Stimulated activated CD8-positive, alpha-beta memory T cell treated with anti-CD3 and anti-CD28 coated beads, Interleukin-4, amount 100 ng/mL, for 48 hours (primary cell): ENCODE measurements at regions not wholly inside any gene's neighbourhood (a gene's known extent, or its start where the extent isn't known, plus 50 kb on each side); places are given as distances from the start of the nearest gene placed in this dataset.

Experiments used
- DNase-seq: peaks from one replicate; pipeline ENCODE4 v3.0.0-alpha.2; 2020

DNA sequence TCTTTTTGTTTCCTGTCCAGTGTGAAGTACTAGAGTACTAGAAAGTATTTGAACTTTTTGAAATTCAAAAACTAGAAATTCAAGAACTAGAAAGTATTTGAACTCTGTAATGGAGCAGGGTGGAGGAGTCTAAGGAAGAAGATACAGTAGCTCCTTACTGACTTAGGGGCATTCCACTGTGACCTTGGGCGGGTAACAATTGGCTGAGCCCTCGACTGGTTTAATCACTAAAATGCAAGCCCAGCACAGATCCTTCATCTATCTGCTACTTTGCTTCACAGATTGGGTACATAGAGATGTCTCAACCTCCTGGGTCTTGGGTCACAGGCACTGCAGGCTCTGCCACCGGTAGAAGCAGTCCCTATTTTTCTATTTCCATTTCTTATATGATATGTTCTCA lies 462.1 kb upstream of the AGTR1 start:
- no peak for DNase-seq

DNA sequence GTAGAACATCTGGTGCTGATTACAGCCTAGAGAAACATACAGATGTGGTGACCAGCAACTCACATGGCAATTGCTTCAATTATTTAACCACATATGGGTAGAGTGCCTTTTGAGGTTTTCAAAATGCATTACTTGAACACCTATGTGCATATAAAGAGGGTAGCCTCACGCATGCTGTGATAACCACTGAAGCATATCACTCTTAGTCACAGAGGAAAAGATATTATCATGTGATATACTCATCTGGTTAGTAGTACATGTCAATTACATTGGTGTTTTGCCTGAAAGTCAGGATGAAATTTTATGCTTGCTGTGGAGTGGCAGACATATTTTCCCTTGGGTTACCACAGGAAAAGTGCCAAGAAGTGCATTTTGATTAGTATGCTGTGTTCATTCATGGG lies 459.3 kb upstream of the AGTR1 start:
- no peak for DNase-seq

DNA sequence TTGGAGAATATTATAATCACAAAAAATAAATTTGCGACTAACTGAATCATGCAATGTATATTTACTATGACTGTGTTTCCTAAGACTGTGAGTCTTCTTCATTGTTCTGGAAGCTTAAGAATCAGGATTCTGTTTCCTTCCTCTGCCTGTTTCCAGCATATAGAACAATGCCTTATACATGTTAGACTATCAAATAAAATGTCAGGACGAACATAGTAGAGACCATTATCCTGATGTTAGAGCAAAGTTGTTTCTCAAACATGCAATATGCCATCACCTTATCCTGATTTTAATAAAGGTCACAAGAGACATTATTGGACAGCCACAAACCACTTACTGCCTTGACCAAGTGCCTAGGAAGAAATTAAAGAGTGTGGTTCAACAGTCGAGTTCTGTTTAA lies 457.4 kb upstream of the AGTR1 start:
- DNase-seq = no peak

DNA sequence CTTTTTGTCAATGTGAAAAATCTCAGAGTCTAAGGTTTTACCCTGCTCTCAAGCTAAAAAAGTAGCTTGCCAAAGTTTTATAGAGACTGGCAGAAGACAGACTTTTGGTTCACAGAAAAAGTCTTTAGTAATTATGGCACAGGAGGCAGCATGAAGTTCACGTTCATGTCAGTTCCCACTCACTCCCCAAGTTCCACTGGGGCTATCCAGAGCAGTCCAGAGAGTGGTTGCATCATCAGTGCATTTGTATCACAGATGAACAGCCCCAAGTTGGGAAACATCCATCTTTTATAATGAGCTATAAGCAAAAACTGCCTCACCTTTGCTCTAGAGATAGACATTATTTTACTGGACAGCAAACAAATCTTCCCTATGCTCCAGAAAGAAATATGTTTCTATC lies 454.1 kb upstream of the AGTR1 start:
- DNase-seq = no peak

DNA sequence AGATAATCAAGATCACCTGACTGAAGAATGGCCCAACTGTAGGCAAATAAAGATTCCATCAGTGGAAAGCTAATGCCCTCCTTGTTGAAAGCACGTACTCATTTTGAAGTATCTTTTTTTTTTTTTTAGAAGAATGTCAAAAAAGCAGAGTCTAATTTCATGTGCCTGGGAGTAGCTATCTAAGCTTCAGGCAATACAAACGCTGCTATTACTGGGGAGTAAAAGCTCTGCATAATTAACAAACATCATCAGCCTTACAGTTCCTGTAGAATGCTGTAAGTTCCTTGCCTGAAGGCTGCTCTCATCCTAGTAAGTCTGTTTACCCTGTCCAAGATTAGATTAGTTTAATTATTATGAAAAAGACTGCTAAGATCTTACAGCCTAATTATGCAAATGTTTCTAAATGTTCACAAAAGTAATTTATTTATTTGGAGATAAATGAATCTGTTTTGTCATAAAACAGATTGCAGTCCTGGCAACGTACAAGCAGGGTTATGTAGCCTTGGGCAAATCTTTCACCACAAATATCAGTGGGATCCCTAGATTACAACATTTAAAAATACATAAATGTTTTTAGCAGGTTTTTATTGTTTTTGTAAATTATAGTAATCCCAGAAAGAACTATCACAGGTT lies 451.3 kb upstream of the AGTR1 start:
- no peak for DNase-seq

DNA sequence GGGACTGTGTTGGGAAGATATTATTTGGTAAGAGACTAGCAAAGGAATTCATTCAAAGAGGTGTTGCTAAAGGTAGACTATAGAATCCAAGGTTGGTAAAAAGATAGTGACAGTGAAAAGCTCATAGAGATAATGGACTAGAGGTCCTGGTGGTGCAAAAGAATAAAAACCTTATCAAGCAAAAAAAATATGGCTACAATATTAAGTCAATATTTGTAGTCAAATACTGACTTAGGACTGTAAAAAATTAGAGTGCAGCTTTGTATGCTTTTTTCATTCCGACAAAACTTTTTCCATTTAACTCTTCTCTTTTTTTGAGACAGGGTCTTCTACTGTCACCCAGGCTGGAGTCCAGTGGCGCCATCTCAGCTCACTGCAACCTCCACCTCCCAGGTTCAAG lies 444.0 kb upstream of the AGTR1 start:
- DNase-seq = no peak

DNA sequence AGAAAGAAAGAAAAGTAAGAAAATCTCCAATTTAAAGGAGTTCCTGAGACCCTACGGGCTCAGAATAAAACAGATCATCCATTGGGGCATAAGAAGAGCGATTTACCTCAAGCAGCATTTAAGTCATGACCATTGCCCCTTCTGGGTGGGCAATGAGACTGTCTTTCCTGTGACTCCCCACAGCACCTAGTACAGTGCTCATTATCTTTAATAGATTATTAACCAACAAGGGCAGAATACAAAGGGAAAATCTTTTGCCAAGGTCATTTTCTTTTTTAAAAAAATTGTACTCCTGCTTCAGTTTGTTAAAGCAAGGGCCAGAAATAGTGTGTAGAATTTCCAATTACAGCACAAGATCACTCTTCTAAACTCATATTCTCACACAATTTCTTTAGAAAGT lies 443.3 kb upstream of the AGTR1 start:
- DNase-seq = no peak

DNA sequence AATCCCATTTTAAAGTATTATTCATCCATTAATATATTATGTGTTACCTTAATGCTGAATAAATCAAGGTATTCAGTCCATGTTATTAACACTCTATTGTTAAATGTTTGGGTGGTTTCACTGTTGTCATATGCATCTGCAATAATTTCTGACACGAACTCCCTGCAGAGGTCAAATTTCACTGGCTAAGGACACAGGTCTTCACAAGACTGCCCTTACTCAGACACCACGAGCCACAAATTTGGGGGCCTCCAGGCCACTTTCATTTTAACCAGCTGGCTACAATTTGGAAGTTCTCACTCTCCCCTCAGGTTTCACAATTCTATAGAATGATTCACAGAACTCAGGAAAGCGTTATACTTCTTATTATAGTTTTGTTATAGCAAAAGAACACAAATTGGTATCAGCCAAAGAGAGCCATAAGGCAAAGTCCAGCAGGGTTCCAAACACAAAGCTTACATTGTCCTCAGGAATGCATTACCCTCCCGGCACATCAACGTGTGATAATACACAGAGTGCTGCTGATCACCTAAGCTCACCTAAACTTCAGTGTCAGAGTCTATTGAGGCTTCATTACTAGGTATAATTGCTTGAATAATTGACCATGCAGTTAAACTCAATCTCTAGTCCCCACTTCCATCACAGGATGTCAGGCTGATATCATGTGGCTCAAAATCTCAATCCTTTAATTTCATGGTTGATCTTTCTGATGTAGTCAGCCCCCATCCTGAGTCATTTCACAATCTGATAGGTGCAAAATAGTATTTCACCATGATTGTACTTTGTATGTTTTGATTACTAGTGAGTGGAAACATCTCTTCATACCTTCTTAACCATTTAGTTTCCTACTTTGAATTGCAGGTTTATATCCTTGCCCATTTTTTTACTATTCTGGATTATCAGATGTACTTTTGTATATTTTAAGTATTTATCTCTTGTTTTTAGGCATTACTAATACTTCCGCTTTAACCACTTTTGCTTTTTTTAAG lies 441.4 kb upstream of the AGTR1 start:
- no peak for DNase-seq

DNA sequence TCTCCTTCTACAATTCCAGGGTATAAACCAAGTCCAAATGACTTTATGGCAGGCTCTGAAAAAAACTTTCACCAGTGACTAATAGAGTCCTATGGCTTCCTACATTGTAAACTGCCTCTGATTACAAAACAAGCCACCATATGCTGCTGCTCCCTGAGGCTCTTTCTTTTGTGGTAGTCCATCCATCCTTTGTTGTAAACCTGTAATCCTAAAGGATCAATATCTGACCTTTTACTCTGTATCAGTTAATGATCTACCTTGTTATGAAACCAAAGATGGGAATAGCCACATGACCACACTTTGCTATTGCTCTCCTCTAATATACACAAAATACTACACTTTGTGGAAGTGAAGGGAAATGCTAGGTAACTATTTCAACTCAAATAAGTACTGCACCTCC lies 434.7 kb upstream of the AGTR1 start:
- DNase-seq = no peak

DNA sequence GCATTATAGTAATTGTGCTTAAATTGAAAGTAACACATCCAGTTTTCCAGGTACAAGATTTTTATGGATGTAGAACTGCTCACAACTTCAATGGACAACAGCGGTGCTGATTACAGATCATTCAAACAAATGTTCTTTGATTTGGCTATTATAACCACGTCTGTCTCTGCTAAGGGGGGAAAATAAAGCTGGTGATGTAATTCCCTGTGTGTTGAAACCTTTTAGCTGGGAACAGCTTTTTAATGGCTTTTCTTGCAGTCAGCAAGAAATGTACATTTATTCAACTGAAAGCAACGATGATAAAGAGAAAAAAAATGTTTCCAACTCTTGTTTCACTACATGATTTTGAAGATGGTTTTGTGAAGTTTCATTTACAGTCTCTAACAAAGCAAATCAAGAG lies 431.9 kb upstream of the AGTR1 start:
- no peak for DNase-seq

DNA sequence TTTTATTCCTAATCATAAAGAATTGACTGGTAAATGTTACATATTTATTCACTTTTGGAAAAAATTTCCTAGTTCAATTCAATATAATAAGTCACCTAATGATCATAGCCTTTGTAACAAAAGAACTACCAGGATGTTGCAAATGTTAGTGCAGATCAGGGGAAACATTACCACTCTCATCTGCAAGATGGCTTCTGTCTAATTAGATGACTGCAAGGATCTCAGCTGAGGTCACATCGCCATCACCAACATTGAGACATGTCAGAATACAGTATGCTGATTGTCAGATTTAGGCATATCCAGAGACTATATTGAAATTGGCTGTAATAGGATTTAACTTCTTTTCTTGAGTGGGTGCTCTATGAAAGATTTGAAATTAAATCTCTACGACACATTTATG lies 431.4 kb upstream of the AGTR1 start:
- no peak for DNase-seq

DNA sequence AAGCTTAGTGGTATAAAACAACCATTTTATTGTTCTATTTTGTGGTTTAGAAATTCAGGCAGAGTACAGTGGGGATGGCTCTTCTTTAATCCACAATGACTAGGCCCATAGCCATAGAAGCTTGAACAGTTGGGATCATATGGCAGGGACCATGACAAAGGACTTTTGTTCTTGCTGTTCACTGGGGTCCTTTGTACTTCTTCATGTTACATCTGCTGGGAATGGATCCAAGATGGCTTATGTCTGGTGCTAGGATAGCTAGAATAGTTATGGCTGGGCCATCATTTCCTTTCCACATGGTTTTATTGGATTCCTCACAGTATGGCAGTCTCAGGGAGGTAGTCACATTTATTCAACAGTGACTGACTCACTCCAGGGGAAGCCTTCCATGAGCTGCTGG lies 427.9 kb upstream of the AGTR1 start:
- DNase-seq = no peak

DNA sequence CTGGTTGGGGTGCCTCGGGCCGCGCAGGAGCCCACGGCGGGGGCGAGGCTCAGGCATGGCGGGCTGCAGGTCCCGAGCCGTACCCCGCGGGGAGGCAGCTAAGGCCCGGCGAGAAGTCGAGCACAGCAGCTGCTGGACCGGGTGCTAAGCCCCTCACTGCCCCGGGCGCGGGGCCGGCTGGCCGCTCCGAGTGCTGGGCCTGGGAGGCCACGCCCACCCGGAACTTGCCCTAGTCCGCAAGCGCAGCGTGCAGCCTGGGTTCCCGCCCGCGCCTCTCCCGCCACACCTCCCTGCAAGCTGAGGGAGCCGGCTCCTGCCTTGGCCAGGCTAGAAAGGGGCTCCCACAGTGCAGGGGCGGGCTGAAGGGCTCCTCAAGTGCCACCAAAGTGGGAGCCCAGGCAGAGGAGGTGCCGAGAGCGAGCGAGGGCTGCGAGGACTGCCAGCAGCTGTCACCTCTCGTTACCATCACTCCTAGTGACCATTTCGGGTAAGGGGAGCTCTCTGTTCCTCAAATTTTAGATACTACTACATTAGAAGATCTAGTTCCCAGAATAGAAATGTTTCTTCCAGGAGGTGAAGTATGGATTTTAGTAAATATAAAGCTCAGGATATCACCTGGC lies 417.0 kb upstream of the AGTR1 start:
- no peak for DNase-seq

DNA sequence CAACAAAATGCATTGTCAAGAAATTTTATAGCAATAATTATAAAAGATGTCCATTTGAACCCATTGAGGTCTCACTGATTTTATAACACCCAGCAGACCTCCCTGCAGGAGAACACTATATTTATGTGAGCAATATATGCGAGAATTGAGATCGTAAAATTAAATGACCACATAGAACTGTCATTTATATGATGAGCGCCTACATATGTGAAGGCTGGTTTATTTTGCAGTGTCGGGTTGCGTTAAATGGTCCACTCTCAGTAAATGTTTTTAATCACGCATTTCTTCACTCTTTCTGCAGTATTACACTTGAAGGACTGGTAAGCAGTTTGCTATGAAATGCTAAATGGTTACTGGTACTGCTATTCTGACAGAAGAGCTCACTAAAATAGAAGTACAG lies 408.5 kb upstream of the AGTR1 start:
- DNase-seq = no peak

DNA sequence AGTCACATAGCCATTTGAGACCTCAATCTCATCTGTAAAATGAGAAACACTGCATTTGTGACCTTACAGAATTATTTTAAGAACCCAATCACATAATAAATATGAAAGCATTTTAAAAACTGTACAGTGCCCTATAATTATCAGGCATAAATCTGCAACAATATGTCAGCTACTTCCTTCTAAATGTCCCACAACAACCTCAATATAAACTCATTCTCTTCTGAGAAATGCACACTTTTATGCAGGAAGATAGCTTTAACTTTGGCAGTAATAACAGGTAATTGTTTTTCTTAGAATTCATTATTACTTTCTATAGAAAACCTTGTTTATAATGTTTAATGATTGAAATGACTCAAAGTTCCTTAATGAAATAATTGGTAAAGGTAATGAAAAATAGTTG lies 400.7 kb upstream of the AGTR1 start:
- DNase-seq = no peak

DNA sequence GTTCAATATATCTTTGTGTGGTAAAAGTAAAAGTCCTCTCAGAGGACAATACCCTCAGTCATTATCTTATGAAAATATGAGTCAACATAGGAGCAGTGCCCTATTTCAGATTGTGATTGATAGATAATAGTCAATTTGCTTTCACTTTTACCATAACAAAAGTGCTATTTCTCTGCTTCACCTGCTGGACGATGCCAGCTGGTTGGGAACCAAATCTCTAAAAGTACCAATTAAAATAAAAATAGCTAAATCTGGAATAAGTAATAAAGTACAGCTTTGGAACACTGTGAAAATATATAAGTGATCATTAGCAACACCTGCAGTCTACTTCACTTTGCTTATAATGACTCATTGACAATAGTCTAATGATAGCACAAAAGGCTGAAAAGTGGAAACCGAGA lies 390.3 kb upstream of the AGTR1 start:
- DNase-seq = no peak

DNA sequence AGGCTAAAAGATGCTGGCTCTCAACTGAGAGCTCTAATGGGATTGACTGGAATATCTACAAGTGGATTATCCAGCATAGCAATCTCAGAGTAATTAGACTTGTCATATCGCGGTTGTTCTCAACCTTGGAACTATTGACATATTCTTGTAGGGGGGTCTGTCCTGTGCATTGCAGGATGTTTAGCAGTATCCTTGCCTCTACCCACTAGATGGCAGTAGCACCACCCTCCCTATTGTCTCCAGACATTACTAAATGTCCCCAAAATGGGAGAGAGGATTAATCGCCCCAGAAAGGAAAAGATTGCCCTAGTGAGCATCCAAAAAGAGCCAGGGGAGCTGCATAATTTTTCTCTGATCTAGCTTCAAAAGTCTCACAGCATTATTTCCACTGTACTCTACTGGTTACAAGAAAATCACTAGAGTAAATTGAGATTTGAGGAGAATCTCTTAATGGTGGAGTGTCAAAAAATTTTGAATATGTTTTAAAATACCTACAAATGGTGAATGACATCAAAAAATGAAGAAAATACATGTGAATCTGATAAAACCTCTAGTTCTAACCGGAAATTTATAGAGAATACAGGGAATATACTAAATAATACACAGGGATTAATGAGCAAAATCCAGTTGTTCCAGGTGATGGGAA lies 388.2 kb upstream of the AGTR1 start:
- DNase-seq = peak; percentile 25

DNA sequence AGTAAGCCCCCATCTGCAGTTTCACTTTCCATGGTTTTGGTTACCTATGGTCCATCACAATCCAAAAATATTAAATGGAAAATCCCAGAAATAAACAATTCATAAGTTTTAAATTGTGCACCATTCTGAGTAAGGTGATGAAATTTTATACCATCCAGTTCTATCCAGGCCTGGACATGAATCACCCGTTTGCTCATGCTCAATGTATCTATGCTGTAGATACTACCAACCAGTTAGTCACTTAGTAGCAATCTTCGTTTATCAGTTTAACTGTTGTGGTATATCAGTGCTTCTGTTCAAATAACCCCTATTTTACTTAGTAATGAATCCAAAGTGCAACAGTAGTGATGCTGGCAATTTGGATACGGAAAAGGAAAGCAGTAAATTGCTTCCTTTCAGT lies 381.9 kb upstream of the AGTR1 start:
- DNase-seq = no peak

DNA sequence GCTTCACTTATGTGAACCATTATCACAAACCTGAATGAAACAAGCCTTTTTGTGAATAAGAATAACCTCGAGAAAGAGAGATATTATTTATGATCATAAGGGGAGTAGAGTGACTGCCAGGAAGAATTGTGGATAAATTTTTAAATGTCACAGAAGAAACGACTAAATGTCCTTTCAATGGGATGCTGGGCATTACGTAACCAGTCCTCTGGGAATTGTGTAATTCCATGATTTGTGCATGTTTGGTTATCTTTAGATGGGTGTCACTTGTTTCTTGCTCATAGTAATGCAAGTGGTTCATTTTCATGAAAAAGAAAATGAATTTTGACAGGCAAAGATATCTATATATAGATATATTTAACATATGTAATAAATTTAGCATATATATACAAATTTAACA lies 379.5 kb upstream of the AGTR1 start:
- DNase-seq = no peak

DNA sequence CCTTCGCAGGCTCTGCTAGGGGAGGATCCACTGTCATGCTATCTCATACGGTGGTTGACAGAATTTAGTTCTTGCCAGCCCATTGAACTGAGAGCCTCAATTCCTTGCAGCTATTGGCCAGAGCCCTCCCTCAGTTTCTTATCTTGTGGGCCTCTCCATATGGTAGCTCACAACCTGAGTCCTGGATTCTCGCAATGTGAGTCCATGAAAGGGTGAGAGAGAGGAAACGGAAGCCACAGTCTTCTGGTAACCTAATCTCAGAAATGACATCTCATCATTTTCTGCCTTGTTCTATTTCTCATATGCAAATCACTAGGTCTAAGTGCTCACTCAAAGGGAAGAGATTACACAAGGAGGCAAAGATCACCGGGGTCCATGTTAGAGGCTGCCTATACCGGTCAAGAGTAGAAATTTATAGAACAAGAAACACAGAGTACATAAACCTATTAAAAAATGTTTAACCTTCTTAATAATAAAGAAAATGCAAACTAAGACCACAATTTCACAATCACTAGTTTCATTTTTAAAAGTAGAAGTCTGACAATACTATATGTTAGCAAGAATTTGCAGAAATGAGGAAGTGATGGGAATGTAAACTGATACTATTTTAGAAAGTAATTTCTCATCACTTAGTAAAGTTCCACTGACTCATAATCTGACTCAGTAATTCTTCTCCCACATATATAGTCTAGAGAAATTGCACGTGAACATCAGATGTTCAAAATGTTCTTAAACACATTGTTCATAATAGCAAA lies 378.4 kb upstream of the AGTR1 start:
- DNase-seq = no peak

DNA sequence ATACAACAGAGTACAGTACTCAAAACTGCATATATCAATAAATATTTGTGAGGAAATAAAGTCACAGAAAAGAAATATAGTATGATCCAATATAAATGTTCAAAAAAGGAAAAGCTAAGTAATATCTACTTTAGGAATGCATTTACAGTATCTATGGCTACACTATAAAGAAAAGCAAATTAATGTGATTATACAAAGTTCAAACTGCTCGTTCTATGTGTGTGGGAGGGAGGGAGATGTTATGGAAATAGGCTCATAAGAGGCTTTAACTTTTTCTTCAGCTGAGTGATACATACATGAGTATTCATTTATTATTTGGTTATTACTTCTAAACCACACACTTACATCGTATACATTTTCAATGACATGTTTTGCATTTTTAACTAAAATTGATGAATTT lies 377.7 kb upstream of the AGTR1 start:
- DNase-seq = no peak

DNA sequence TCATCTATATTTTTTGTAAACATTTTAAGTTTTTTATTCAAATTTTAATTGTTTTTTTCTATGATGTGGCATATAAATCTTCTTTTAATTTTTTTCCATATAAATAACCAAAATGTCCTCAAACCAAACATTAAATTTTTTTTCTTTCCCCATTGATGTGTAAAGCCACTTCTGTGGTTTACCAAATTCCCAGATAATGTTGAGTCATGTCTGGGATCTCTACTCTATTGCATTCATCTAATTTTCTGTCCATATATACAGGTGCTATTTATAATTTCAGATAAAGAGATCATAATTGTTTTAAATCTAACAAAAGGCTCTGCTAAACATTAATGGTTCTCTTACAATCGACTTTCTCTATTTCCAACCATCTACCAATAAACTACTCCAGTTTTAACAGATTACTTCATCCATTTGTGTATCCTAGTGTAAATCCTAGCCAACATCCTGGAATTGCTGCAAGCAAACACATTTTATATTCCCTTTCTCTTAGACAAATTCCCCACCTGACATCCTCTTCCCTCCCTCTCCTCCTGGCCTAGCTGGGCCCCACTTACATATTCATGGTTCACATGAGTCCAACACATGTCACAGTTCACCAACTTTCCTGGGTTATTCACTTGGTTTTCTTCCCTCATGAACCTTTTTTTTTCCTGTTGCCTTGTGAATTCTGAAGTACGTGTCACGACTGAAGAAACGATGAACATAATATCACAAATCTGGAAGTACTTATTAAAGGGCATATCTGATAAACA lies 368.0 kb upstream of the AGTR1 start:
- DNase-seq = no peak
